ENCODE measurements at regions not wholly inside any gene's neighbourhood (a gene's known extent, or its start where the extent isn't known, plus 50 kb on each side); places are given as distances from the start of the nearest gene placed in this dataset.

- 48% methylated on average over 1 of the region's 1 CpG for WGBS
- TF ChIP-seq, protein P1, sequence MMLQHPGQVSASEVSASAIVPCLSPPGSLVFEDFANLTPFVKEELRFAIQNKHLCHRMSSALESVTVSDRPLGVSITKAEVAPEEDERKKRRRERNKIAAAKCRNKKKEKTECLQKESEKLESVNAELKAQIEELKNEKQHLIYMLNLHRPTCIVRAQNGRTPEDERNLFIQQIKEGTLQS (IDR thresholded peaks at IDR 0.05): peak; percentile 67
- TF ChIP-seq RXRA (IDR thresholded peaks at IDR 0.05) (peak; percentile 73 to 83), TAF1 (conservative IDR thresholded peaks at IDR 0.05) (no peak), SP1 (IDR thresholded peaks at IDR 0.05) (peak; percentile 82), MAX (IDR thresholded peaks at IDR 0.05) (peak; percentile 68), FOXA1 (IDR thresholded peaks at IDR 0.05) (no peak), ZBTB33 (IDR thresholded peaks at IDR 0.05) (peak; percentile 10), EGR1 (IDR thresholded peaks at IDR 0.05; ENCODE audit: low read depth in 2 of 2) (peak in 1 of 2 donors; percentile 54), YY1 (IDR thresholded peaks at IDR 0.05) (peak; percentile 3), HNF4G (IDR thresholded peaks at IDR 0.05) (peak; percentile 88), JUND (IDR thresholded peaks at IDR 0.05) (peak; percentile 89 to 96), RAD21 (IDR thresholded peaks at IDR 0.05) (peak in 1 of 2 donors; percentile 25), HNF4A (conservative IDR thresholded peaks at IDR 0.05) (peak; percentile 94 to 96), FOXA2 (IDR thresholded peaks at IDR 0.05) (peak; percentile 28), NR2F2 (IDR thresholded peaks at IDR 0.05) (peak; percentile 52)
- TF ChIP-seq, protein P2, sequence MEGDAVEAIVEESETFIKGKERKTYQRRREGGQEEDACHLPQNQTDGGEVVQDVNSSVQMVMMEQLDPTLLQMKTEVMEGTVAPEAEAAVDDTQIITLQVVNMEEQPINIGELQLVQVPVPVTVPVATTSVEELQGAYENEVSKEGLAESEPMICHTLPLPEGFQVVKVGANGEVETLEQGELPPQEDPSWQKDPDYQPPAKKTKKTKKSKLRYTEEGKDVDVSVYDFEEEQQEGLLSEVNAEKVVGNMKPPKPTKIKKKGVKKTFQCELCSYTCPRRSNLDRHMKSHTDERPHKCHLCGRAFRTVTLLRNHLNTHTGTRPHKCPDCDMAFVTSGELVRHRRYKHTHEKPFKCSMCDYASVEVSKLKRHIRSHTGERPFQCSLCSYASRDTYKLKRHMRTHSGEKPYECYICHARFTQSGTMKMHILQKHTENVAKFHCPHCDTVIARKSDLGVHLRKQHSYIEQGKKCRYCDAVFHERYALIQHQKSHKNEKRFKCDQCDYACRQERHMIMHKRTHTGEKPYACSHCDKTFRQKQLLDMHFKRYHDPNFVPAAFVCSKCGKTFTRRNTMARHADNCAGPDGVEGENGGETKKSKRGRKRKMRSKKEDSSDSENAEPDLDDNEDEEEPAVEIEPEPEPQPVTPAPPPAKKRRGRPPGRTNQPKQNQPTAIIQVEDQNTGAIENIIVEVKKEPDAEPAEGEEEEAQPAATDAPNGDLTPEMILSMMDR (IDR thresholded peaks at IDR 0.05; ENCODE audit: low read depth, low read length, missing input control): no peak
- TF ChIP-seq, protein P3, sequence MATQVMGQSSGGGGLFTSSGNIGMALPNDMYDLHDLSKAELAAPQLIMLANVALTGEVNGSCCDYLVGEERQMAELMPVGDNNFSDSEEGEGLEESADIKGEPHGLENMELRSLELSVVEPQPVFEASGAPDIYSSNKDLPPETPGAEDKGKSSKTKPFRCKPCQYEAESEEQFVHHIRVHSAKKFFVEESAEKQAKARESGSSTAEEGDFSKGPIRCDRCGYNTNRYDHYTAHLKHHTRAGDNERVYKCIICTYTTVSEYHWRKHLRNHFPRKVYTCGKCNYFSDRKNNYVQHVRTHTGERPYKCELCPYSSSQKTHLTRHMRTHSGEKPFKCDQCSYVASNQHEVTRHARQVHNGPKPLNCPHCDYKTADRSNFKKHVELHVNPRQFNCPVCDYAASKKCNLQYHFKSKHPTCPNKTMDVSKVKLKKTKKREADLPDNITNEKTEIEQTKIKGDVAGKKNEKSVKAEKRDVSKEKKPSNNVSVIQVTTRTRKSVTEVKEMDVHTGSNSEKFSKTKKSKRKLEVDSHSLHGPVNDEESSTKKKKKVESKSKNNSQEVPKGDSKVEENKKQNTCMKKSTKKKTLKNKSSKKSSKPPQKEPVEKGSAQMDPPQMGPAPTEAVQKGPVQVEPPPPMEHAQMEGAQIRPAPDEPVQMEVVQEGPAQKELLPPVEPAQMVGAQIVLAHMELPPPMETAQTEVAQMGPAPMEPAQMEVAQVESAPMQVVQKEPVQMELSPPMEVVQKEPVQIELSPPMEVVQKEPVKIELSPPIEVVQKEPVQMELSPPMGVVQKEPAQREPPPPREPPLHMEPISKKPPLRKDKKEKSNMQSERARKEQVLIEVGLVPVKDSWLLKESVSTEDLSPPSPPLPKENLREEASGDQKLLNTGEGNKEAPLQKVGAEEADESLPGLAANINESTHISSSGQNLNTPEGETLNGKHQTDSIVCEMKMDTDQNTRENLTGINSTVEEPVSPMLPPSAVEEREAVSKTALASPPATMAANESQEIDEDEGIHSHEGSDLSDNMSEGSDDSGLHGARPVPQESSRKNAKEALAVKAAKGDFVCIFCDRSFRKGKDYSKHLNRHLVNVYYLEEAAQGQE (IDR thresholded peaks at IDR 0.05): no peak
These were observed 55.7 kb upstream of the PTGR2 start for GRCh38 chr14:73795974-73796373.

More at GRCh38 chr14:73795974-73796373, 55.7 kb upstream of the PTGR2 start:
- H3K27me3 ChIP-seq (ENCODE audit: control insufficient read depth in 4 of 4, insufficient read depth in 4 of 4, low read length in 3 of 4): no peaks in the 10 kb centered on the region
- H3K4me1 ChIP-seq (ENCODE audit: control insufficient read depth in 4 of 4, insufficient read depth in 4 of 4, low read length in 3 of 4): peaks cover 10 to 26% (median 23%) of the 10 kb centered on the region in 4 donors
- H3K9ac ChIP-seq (ENCODE audit: low read depth in 1 of 2, low read length in 2 of 2): no peak overlapping the region
- peak overlapping the region; percentile 6 to 74 for H3K27ac ChIP-seq (ENCODE audit: low read depth in 1 of 2, low read length in 2 of 2)
- H3K9me3 ChIP-seq (ENCODE audit: control insufficient read depth in 4 of 4, low read length in 3 of 4): no peaks in the 10 kb centered on the region
- DNase-seq (ENCODE audit: low spot score): no peak
- no peak overlapping the region for H3K4me3 ChIP-seq (ENCODE audit: low read depth in 1 of 3, low read length in 3 of 3)
- H3K36me3 ChIP-seq (ENCODE audit: control insufficient read depth in 4 of 4, insufficient read depth in 3 of 4, low read depth in 1 of 4, low read length in 3 of 4): no peaks in the 10 kb centered on the region

All from liver (tissue), 8 donors.